Activated CD4-positive, alpha-beta T cell treated with anti-CD3 and anti-CD28 coated beads for 36 hours (primary cell): ENCODE measurements at regions not wholly inside any gene's neighbourhood (a gene's known extent, or its start where the extent isn't known, plus 50 kb on each side); places are given as distances from the start of the nearest gene placed in this dataset.

ENCODE experiments used
- ATAC-seq: fragments of 200-7000 bp; cut with Tn5 transposase; one replicate; pipeline ENCODE4 v1.10.0; 2021; ENCODE audit warnings: mild to moderate bottlenecking, moderate library complexity
- CTCF ChIA-PET: fragments of 350-600 bp; sonication (Branson Sonifier 250); formaldehyde crosslinking; loops from one replicate; lab custom pipeline; 2021; ENCODE audit warnings: antibody characterized with exemption; lab: Charles Lee
- POLR2A ChIA-PET: fragments of 350-600 bp; sonication (Branson Sonifier 250); formaldehyde crosslinking; loops from one replicate; lab custom pipeline; 2021; ENCODE audit warnings: antibody characterized with exemption, inconsistent platforms; lab: Charles Lee
- DNase-seq: peaks from one replicate; pipeline ENCODE4 v3.0.0-alpha.2; 2020
- H3K27ac Mint-ChIP-seq: one replicate; pipeline ENCODE4 v1.8.0; 2021; ENCODE audit warnings: mixed read lengths
- H3K27me3 Mint-ChIP-seq: one replicate; pipeline ENCODE4 v1.8.0; 2021; ENCODE audit warnings: mixed read lengths
- H3K36me3 Mint-ChIP-seq: one replicate; pipeline ENCODE4 v1.8.0; 2021; ENCODE audit warnings: low read depth, mixed read lengths
- H3K4me1 Mint-ChIP-seq: one replicate; pipeline ENCODE4 v1.8.0; 2021; ENCODE audit warnings: mixed read lengths
- H3K4me3 Mint-ChIP-seq: one replicate; pipeline ENCODE4 v1.8.0; 2021; ENCODE audit warnings: mild to moderate bottlenecking, moderate library complexity, mixed read lengths
- H3K9me3 Mint-ChIP-seq: one replicate; pipeline ENCODE4 v1.8.0; 2021; ENCODE audit warnings: low read depth, mixed read lengths
- intact Hi-C, 2 experiments: fragments of 100-400 bp; cut with DNase I in 1 of 2; cut with micrococcal nuclease in 1 of 2; formaldehyde crosslinking; loops; one replicate each; pipeline versions ENCODE4 v1.14.2 to v1.15.1; 2022 to 2024; cut with DNase I, micrococcal nuclease

DNA sequence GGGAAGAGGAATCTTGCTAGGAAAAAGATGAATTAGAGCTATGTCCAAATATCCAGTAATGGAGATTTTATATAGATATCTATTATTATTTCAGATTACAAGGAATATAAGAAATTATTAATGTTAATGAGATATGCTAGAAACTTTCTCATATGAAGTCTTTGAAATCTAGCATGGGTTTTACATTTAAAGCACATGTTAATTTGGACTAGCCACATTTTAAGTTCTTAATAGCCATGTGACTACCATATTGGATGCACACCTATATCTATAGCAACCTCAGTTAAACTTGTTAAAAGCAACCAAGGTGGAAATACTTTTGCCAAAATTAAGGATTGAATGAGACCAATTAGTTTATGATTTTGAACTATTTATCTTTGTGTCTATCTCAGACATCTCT lies 86.7 kb upstream of the CNTNAP4 start:
- no peak overlapping the region for H3K27ac Mint-ChIP-seq
- peaks cover 18% of the 10 kb centered on the region for H3K9me3 Mint-ChIP-seq
- H3K27me3 Mint-ChIP-seq: no peaks in the 10 kb centered on the region
- intact Hi-C loops: no loop called here
- ChIA-PET POLR2A (no interaction called here), CTCF (no interaction called here)
- no peaks in the 10 kb centered on the region for H3K36me3 Mint-ChIP-seq
- DNase-seq: no peak
- ATAC-seq: no peak
- no peaks in the 10 kb centered on the region for H3K4me1 Mint-ChIP-seq
- H3K4me3 Mint-ChIP-seq: no peak overlapping the region

DNA sequence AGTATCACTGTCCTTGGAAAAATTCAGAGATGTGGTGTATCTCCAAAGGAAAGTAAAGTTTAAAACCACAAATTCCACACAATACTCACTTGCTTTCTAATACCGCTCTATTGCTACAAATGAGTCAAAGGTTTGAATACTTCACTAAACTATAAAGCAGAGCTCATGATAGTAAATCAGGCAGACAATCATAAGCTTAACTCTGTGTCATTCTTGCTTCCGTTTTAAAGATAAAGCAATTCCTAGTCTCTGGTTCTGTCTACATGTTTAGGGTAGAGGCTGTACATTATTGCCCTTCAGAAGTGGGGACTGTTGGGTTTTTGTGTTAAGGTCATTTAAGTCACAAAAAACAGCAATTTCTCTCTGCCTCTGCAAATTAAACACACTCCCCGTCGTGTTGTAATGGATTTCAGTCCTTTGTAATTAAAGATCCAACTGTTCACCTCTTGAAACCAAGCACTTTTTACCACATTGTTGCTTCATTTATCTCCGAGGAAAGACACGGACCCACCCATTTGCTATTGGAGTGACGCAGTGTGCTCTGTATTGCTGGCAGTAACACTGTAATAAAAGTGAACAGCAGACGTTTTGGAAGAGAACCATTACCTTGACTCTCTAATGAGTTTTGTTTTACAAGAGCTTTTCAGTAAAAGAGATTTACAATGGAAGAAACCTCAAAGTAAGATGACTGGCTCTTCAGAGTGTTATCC lies 83.1 kb upstream of the CNTNAP4 start:
- no peaks in the 10 kb centered on the region for H3K36me3 Mint-ChIP-seq

DNA sequence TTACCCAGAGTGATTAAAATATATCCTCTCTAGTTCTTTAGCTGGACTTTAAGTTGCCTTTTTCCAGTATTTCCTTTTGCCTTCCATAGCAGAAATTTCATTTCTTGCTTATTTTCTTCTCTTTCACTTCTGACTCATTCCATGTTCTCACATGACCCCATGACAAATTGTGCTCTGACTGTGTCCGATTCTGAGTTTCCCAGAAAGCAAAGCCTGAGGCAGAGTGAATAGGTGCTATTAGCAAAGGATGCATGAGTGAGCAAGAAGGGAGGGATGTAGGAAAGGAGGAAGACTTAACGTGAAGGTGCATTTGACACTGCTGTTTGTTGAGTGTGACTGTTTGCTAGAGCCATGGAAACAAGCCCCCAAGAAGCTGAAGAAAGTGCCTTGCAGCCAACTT lies 82.6 kb upstream of the CNTNAP4 start:
- Mint-ChIP-seq H3K36me3 (no peaks in the 10 kb centered on the region), H3K27ac (no peak overlapping the region), H3K27me3 (no peaks in the 10 kb centered on the region), H3K4me3 (no peak overlapping the region), H3K4me1 (no peaks in the 10 kb centered on the region), H3K9me3 (peaks cover 2% of the 10 kb centered on the region)
- no peak for ATAC-seq
- intact Hi-C loops: no loop called here
- ChIA-PET CTCF (interaction anchor here (0.6 kb wide), 1 partner anchor 256 kb away, joined by 4 read pairs; no protein-coding TSS in a partner anchor), POLR2A (no interaction called here)
- no peak for DNase-seq

More for the DNA sequence above, 83.1 kb upstream of the CNTNAP4 start:
- peaks cover 2% of the 10 kb centered on the region for H3K9me3 Mint-ChIP-seq
- ATAC-seq (no peak), DNase-seq (no peak)
- no peaks in the 10 kb centered on the region for H3K27me3 Mint-ChIP-seq
- H3K4me1 Mint-ChIP-seq: no peaks in the 10 kb centered on the region
- intact Hi-C loops: no loop called here
- no peak overlapping the region for H3K27ac Mint-ChIP-seq
- ChIA-PET CTCF (interaction anchor here (0.6 kb wide), 1 partner anchor 257 kb away, joined by 4 read pairs; no protein-coding TSS in a partner anchor), POLR2A (no interaction called here)
- no peak overlapping the region for H3K4me3 Mint-ChIP-seq

DNA sequence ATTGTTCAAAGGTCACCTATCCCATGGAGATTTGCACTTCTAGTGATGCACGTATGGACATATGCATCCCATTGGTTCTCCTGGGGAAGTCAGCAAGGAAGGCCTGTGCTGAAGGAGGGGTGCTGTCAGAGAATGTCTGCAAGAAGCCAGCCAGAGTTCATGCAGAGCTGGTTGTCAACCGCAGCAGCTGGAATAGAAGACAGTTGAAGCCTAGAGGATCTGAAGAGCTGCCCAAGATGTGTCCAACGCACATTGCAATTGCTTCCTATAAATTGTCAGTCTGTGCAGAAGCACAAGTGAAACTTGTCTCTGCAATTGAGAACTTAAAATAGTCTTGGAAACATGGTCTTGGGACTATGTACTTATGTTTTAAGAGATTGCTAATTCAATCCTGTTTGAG lies 82.1 kb upstream of the CNTNAP4 start:
- intact Hi-C loops: no loop called here
- H3K4me1 Mint-ChIP-seq: no peaks in the 10 kb centered on the region
- ATAC-seq (no peak), DNase-seq (no peak)
- H3K27me3 Mint-ChIP-seq: no peaks in the 10 kb centered on the region
- H3K9me3 Mint-ChIP-seq: peaks cover 2% of the 10 kb centered on the region
- H3K4me3 Mint-ChIP-seq: no peak overlapping the region
- H3K36me3 Mint-ChIP-seq: no peaks in the 10 kb centered on the region
- POLR2A ChIA-PET: no interaction called here
- CTCF ChIA-PET: no interaction called here
- H3K27ac Mint-ChIP-seq: no peak overlapping the region

DNA sequence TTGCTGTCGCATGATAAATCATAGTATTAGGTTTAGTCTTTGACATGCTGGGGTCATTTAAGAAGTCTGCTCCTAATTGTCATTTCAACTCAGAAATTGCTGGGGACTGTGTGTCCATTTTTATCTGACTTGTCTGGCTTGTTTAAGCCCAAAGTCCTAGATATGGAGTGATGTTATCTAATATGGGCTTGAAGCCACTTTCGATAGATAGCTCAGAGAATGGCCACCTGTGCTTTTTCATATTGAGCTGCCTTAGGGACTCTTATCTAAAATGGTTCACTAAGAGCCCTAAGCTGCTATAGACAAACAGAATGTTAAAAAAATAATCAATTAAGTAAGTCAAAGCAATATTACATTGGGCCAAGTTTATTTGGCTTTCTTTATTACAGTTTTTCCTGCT lies 81.6 kb upstream of the CNTNAP4 start:
- ATAC-seq (no peak), DNase-seq (no peak)
- CTCF ChIA-PET: no interaction called here
- peaks cover 2% of the 10 kb centered on the region for H3K9me3 Mint-ChIP-seq
- no peak overlapping the region for H3K4me3 Mint-ChIP-seq
- no peaks in the 10 kb centered on the region for H3K27me3 Mint-ChIP-seq
- no peaks in the 10 kb centered on the region for H3K36me3 Mint-ChIP-seq
- intact Hi-C loops: no loop called here
- no peaks in the 10 kb centered on the region for H3K4me1 Mint-ChIP-seq
- POLR2A ChIA-PET: no interaction called here
- H3K27ac Mint-ChIP-seq: no peak overlapping the region

DNA sequence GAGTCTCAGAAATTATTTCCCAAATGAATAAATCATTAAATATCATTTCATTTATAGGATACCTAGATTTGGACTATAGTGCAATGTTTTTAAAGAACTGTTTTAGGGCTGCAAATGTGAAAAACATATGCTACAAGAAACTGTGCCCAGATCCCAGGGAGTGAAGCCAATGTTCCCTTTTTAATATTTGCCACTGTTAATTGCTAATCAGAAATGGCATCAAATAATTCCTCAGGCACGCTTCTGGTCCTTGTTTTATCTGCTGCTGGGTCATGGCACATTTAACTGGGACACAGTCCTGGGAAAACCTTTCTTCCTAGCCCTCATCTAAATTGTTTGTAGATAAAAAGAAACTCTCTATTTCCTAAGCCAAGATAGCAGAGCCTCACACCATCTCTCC lies 79.3 kb upstream of the CNTNAP4 start:
- ATAC-seq: no peak
- no peak for DNase-seq
- H3K36me3 Mint-ChIP-seq: no peaks in the 10 kb centered on the region
- intact Hi-C loops: no loop called here
- no peaks in the 10 kb centered on the region for H3K4me1 Mint-ChIP-seq
- H3K4me3 Mint-ChIP-seq: no peak overlapping the region
- ChIA-PET CTCF (no interaction called here), POLR2A (no interaction called here)
- no peak overlapping the region for H3K27ac Mint-ChIP-seq
- H3K9me3 Mint-ChIP-seq: no peaks in the 10 kb centered on the region
- H3K27me3 Mint-ChIP-seq: no peaks in the 10 kb centered on the region

DNA sequence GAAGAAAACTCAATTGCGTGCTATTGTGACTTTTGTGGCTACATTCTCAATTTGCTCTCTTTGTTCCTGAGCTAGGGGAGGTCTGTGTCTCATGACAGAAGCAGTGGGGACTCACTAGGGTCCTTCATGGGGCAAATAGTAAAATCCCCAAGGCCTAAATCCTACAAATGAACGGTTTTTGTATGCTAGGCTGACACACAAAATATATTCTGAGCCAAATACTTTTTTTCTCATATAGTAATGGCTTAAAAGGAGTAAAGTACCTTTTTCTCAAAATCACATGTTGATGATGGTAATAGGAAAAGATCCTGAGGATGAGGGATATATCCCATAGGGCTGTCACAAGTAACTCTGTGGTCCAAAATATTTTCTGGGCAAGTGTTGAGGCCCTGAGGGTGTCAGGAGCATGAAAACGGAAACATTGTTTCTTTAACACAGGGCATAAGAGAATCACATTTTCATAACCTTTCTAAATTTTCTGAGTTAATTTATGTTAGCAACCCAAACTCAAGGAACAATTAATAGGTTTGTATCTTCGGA lies 77.5 kb upstream of the CNTNAP4 start:
- Mint-ChIP-seq H3K27ac (no peak overlapping the region), H3K9me3 (peaks cover 4% of the 10 kb centered on the region), H3K4me1 (no peaks in the 10 kb centered on the region), H3K36me3 (no peaks in the 10 kb centered on the region), H3K27me3 (no peaks in the 10 kb centered on the region), H3K4me3 (no peak overlapping the region)
- intact Hi-C loops: no loop called here
- ChIA-PET POLR2A (no interaction called here), CTCF (interaction anchor here (0.6 kb wide), 1 partner anchor 32 kb away, joined by 3 read pairs; no protein-coding TSS in a partner anchor)
- ATAC-seq (no peak), DNase-seq (no peak)

DNA sequence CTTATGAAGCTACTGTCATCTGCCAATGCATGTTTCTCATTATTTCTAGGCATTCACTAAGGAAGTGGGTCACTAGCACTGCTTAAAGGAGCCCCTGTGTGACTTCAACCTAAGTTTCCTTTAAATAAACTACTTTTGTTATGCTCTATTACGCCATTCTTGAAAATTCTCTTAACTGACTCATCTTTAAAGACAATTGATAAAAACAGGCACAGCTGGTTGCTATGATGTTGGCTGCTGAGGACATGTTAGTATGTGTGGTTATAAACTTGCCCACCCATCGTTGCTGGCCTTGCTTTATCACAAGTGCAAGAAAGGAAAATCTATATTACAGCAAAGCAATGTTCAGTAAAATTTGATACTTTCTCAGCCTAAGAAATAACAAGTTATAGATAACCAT lies 75.8 kb upstream of the CNTNAP4 start:
- intact Hi-C loops: no loop called here
- CTCF ChIA-PET: no interaction called here

DNA sequence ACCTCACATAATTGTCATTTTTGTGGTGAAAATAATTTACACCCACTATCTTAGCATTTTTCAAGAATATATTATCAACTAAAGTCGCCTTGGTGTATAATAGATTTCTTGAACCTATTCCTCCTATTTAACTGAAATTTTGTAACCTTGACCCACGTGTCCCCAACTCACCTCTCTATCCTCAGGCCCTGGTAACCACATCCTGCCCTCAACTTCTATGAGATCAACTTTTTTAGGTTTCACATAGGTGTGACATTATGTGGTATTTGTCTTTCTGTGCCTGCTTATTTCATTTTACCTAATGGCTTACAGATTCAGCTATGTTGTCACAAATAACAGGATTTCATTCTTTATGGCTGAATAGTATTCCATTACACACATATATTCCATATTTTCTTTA lies 73.0 kb upstream of the CNTNAP4 start:
- DNase-seq (no peak), ATAC-seq (no peak)
- ChIA-PET POLR2A (no interaction called here), CTCF (no interaction called here)
- no peaks in the 10 kb centered on the region for H3K4me1 Mint-ChIP-seq
- H3K36me3 Mint-ChIP-seq: no peaks in the 10 kb centered on the region
- H3K27ac Mint-ChIP-seq: no peak overlapping the region
- H3K9me3 Mint-ChIP-seq: peaks cover 4% of the 10 kb centered on the region
- no peak overlapping the region for H3K4me3 Mint-ChIP-seq
- intact Hi-C loops: no loop called here
- H3K27me3 Mint-ChIP-seq: no peaks in the 10 kb centered on the region

More for the DNA sequence above, 75.8 kb upstream of the CNTNAP4 start:
- Mint-ChIP-seq H3K27ac (no peak overlapping the region), H3K27me3 (no peaks in the 10 kb centered on the region), H3K4me1 (no peaks in the 10 kb centered on the region), H3K9me3 (peaks cover 4% of the 10 kb centered on the region), H3K4me3 (no peak overlapping the region), H3K36me3 (no peaks in the 10 kb centered on the region)
- POLR2A ChIA-PET: no interaction called here
- DNase-seq (no peak), ATAC-seq (no peak)

DNA sequence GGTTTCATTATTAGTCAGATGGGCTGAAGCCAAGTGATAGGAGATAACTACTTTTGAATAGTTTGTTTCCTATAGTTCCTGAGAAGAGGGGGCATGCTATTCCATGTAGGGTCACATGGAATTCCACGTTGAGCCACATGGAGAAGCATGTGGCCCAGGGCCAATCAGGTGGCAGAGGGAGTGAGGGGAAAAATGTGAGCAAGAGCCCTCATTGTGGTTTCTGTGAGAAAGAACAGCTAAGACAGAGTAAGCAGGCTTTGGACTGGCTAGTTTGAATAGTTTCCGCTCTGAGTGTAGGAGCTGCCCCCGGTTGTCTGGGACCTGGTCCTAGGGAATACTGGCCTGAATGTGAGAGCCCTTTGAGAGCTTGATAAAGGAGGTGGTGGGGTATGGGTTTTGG lies 69.9 kb upstream of the CNTNAP4 start:
- ChIA-PET CTCF (no interaction called here), POLR2A (no interaction called here)
- Mint-ChIP-seq H3K4me1 (no peaks in the 10 kb centered on the region), H3K27me3 (no peaks in the 10 kb centered on the region), H3K36me3 (no peaks in the 10 kb centered on the region), H3K9me3 (peaks cover 7% of the 10 kb centered on the region), H3K27ac (no peak overlapping the region), H3K4me3 (no peak overlapping the region)
- intact Hi-C loops: no loop called here
- DNase-seq: no peak
- no peak for ATAC-seq

DNA sequence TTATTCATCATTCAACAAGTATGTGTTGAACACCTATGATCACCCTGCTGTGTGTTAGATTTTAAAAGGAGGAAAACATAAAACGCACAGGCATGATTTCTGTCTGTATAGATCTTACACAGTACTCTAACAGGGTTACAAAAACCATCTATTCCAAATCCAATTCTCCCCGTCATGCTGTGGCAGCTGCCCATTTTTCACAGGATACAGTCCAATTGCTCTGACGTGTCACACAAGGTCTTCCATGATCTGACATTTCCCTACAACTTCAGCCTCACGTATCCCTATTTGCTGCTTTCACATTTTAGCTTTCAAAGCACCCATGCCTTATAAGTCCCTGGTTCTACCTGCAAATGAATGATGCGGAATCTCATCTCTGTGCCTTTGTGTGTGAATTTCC lies 67.0 kb upstream of the CNTNAP4 start:
- DNase-seq: no peak
- CTCF ChIA-PET: no interaction called here
- H3K27me3 Mint-ChIP-seq: no peaks in the 10 kb centered on the region

DNA sequence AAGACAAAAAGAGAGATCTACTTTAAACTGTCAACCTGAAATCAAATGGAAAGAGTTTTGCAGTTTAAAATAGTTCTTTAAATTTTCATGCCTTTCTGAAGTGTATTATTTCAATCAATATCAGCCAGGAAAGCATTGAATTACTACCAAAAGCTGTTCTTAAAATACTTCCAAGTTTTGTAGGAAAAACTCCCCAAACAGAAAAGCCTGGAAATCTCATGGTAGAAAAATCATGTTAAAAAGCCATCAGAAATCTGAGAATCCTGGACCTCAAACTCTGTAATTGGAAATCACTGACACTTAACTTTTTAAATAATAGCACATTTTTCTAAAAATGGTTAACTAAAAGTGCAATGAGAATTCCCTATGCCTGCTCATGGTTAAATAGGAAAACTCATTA lies 63.3 kb upstream of the CNTNAP4 start:
- no peaks in the 10 kb centered on the region for H3K36me3 Mint-ChIP-seq
- no peaks in the 10 kb centered on the region for H3K4me1 Mint-ChIP-seq
- H3K9me3 Mint-ChIP-seq: peaks cover 12% of the 10 kb centered on the region
- H3K4me3 Mint-ChIP-seq: no peak overlapping the region
- no peak for DNase-seq
- no peak overlapping the region for H3K27ac Mint-ChIP-seq
- POLR2A ChIA-PET: no interaction called here
- intact Hi-C loops: no loop called here
- no peaks in the 10 kb centered on the region for H3K27me3 Mint-ChIP-seq
- CTCF ChIA-PET: no interaction called here
- no peak for ATAC-seq

More for the DNA sequence above, 67.0 kb upstream of the CNTNAP4 start:
- Mint-ChIP-seq H3K4me3 (no peak overlapping the region), H3K36me3 (no peaks in the 10 kb centered on the region), H3K27ac (no peak overlapping the region), H3K4me1 (no peaks in the 10 kb centered on the region), H3K9me3 (peaks cover 10% of the 10 kb centered on the region)
- POLR2A ChIA-PET: no interaction called here
- no peak for ATAC-seq
- intact Hi-C loops: no loop called here
